Neural cell (in vitro differentiated cells): ENCODE measurements at regions not wholly inside any gene's neighbourhood (a gene's known extent, or its start where the extent isn't known, plus 50 kb on each side); places are given as distances from the start of the nearest gene placed in this dataset.

Experiments used
- H2AFZ ChIP-seq: fragments of 200-600, 300-800 bp; sonication (generic), shearing (Covaris generic); 2 replicates; pipeline ENCODE4 v1.6.0; 2014; ENCODE audit warnings: low read depth, mild to moderate bottlenecking, antibody characterized with exemption, low read length, moderate library complexity
- H3F3A ChIP-seq: fragments of 200-600 bp; shearing (Covaris generic); 2 replicates; pipeline ENCODE4 v1.6.1; 2016; ENCODE audit warnings: mild to moderate bottlenecking, moderate library complexity, mixed read lengths, antibody characterized with exemption, low read length; ENCODE audit not compliant: insufficient read depth, poor library complexity, severe bottlenecking
- H3K27ac ChIP-seq: fragments of 200-600, 300-800 bp; sonication (generic), shearing (Covaris generic); 2 replicates; pipeline ENCODE4 v1.5.1; 2014; ENCODE audit warnings: mild to moderate bottlenecking, low read length, moderate library complexity
- H3K27me3 ChIP-seq: fragments of 300-800, 200-600 bp; sonication (generic), shearing (Covaris generic); 2 replicates; pipeline ENCODE4 v1.6.0; 2014; ENCODE audit warnings: mild to moderate bottlenecking, low read depth, low read length, moderate library complexity; ENCODE audit not compliant: insufficient read depth
- H3K36me3 ChIP-seq: fragments of 300-800, 200-600 bp; sonication (generic), shearing (Covaris generic); 2 replicates; pipeline ENCODE4 v1.5.1; 2014; ENCODE audit warnings: mild to moderate bottlenecking, antibody characterized with exemption, low read length, moderate library complexity; ENCODE audit not compliant: insufficient read depth
- H3K4me2 ChIP-seq: fragments of 300-800, 200-600 bp; sonication (generic), shearing (Covaris generic); 2 replicates; pipeline ENCODE4 v1.6.0; 2014; ENCODE audit warnings: mild to moderate bottlenecking, low read length
- H3K4me3 ChIP-seq: fragments of 300-800, 200-600 bp; sonication (generic), shearing (Covaris generic); 2 replicates; pipeline ENCODE4 v1.5.1; 2014; ENCODE audit warnings: mild to moderate bottlenecking, low read length, moderate library complexity
- H3K79me2 ChIP-seq: fragments of 200-600 bp; shearing (Covaris generic); replicated peaks from 2 replicates; pipeline ENCODE4 v1.6.0; 2014; ENCODE audit warnings: mild to moderate bottlenecking, low read length, moderate library complexity; ENCODE audit not compliant: insufficient read depth
- H3K9ac ChIP-seq: fragments of 300-800, 200-600 bp; sonication (generic), shearing (Covaris generic); 2 replicates; pipeline ENCODE4 v1.6.1; 2016; ENCODE audit warnings: mild to moderate bottlenecking, low read length, mixed read lengths
- H3K9me2 ChIP-seq: fragments of 200-600 bp; shearing (Covaris generic); 2 replicates; pipeline ENCODE4 v1.6.1; 2016; ENCODE audit warnings: mild to moderate bottlenecking, low read length, mixed read lengths; ENCODE audit not compliant: insufficient read depth
- H3K9me3 ChIP-seq: fragments of 200-600, 300-800 bp; sonication (generic), shearing (Covaris generic); 2 replicates; pipeline ENCODE4 v1.6.1; 2016; ENCODE audit warnings: mild to moderate bottlenecking, mixed run types, low read length, moderate library complexity, mixed read lengths
- H4K20me1 ChIP-seq: fragments of 200-600 bp; shearing (Covaris generic); 2 replicates; pipeline ENCODE4 v1.6.1; 2016; ENCODE audit warnings: mild to moderate bottlenecking, mixed run types; ENCODE audit not compliant: insufficient read depth
- EP300 ChIP-seq: fragments of 450-650 bp; conservative IDR thresholded peaks from 2 replicates; pipeline ENCODE4 v1.6.1; 2014; ENCODE audit warnings: antibody characterized with exemption, mild to moderate bottlenecking, moderate library complexity; ENCODE audit not compliant: poor library complexity, severe bottlenecking
- EZH2 ChIP-seq: fragments of 200-600, 300-800 bp; shearing (Covaris generic), sonication (generic); IDR thresholded peaks from 2 replicates; pipeline ENCODE4 v1.6.1; 2014; ENCODE audit warnings: antibody characterized with exemption, low read length, borderline replicate concordance, mild to moderate bottlenecking; ENCODE audit not compliant: insufficient read depth, poor library complexity, severe bottlenecking
- MXI1 ChIP-seq: fragments of 450-650 bp; conservative IDR thresholded peaks from 2 replicates; pipeline ENCODE4 v1.6.1; 2014; ENCODE audit warnings: antibody characterized with exemption, mild to moderate bottlenecking; ENCODE audit not compliant: poor library complexity, severe bottlenecking
- POLR2AphosphoS5 ChIP-seq: IDR thresholded peaks from 2 replicates; pipeline ENCODE4 v1.6.1; 2012
- RAD21 ChIP-seq: fragments of 450-650 bp; conservative IDR thresholded peaks from 2 replicates; pipeline ENCODE4 v1.6.1; 2014; ENCODE audit warnings: antibody characterized with exemption, mild to moderate bottlenecking, moderate library complexity
- SMC3 ChIP-seq: fragments of 450-650 bp; conservative IDR thresholded peaks from 2 replicates; pipeline ENCODE4 v1.6.1; 2014; ENCODE audit warnings: antibody characterized with exemption, mild to moderate bottlenecking, moderate library complexity; ENCODE audit not compliant: poor library complexity
- TAF1 ChIP-seq: IDR thresholded peaks from 2 replicates; pipeline ENCODE4 v1.6.1; 2012; ENCODE audit warnings: low read depth
- TF ChIP-seq, protein P1 (sequence below): fragments of 450-650 bp; IDR thresholded peaks from 2 replicates; pipeline ENCODE4 v1.5.1; 2014; ENCODE audit warnings: antibody characterized with exemption, mild to moderate bottlenecking, moderate library complexity; ENCODE audit not compliant: poor library complexity, severe bottlenecking
- TF ChIP-seq, protein P2 (sequence below): IDR thresholded peaks from 2 replicates; pipeline ENCODE4 v1.6.1; 2012; ENCODE audit warnings: borderline replicate concordance

DNA sequence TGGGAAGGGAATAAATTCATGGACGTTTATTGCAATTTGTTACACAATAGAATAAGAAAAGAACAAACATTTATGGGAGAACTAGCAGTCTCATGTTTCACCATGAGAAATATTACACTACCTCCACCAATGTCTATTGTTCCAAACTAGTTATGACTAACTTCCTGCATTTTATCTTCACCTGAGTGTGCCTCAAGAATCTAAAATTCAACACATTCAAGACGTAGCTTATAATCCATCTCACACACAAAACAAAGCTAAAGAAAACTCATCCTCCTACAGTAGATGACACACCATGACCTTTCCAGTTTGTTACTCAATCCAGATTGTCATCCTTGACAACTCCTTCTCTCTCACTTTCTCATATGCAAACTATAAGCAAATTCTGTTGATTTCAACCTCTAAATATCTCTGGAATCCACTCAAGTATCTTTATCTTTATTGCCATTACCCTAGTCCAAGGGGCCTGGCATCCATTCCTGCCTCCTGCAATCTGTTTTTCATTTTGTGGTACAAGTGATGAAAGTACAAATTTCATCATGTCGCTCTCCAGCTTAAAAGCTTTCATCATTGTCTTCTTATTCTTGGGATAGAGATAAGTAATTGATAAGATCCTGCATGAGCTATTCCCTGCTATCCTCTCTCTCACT, 229.9 kb downstream of the NR2F2 start:
- Histone ChIP-seq H3K9me2 (no peaks in the 10 kb centered on the region), H3K9me3 (no peaks in the 10 kb centered on the region), H3K79me2 (no peaks in the 10 kb centered on the region), H4K20me1 (no peaks in the 10 kb centered on the region), H3K4me2 (no peak overlapping the region), H3K27me3 (no peaks in the 10 kb centered on the region), H3K27ac (no peak overlapping the region), H3K36me3 (no peaks in the 10 kb centered on the region), H3F3A (no peaks in the 10 kb centered on the region), H3K4me3 (no peak overlapping the region), H3K9ac (no peak overlapping the region), H2AFZ (no peak overlapping the region)
- TF ChIP-seq, protein P1, sequence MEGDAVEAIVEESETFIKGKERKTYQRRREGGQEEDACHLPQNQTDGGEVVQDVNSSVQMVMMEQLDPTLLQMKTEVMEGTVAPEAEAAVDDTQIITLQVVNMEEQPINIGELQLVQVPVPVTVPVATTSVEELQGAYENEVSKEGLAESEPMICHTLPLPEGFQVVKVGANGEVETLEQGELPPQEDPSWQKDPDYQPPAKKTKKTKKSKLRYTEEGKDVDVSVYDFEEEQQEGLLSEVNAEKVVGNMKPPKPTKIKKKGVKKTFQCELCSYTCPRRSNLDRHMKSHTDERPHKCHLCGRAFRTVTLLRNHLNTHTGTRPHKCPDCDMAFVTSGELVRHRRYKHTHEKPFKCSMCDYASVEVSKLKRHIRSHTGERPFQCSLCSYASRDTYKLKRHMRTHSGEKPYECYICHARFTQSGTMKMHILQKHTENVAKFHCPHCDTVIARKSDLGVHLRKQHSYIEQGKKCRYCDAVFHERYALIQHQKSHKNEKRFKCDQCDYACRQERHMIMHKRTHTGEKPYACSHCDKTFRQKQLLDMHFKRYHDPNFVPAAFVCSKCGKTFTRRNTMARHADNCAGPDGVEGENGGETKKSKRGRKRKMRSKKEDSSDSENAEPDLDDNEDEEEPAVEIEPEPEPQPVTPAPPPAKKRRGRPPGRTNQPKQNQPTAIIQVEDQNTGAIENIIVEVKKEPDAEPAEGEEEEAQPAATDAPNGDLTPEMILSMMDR, result no peak
- no peak for TF ChIP-seq EZH2
- no peak for TF ChIP-seq RAD21
- TF ChIP-seq POLR2AphosphoS5, result no peak
- TF ChIP-seq, protein P2, sequence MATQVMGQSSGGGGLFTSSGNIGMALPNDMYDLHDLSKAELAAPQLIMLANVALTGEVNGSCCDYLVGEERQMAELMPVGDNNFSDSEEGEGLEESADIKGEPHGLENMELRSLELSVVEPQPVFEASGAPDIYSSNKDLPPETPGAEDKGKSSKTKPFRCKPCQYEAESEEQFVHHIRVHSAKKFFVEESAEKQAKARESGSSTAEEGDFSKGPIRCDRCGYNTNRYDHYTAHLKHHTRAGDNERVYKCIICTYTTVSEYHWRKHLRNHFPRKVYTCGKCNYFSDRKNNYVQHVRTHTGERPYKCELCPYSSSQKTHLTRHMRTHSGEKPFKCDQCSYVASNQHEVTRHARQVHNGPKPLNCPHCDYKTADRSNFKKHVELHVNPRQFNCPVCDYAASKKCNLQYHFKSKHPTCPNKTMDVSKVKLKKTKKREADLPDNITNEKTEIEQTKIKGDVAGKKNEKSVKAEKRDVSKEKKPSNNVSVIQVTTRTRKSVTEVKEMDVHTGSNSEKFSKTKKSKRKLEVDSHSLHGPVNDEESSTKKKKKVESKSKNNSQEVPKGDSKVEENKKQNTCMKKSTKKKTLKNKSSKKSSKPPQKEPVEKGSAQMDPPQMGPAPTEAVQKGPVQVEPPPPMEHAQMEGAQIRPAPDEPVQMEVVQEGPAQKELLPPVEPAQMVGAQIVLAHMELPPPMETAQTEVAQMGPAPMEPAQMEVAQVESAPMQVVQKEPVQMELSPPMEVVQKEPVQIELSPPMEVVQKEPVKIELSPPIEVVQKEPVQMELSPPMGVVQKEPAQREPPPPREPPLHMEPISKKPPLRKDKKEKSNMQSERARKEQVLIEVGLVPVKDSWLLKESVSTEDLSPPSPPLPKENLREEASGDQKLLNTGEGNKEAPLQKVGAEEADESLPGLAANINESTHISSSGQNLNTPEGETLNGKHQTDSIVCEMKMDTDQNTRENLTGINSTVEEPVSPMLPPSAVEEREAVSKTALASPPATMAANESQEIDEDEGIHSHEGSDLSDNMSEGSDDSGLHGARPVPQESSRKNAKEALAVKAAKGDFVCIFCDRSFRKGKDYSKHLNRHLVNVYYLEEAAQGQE, result no peak
- TF ChIP-seq EP300, result no peak
- no peak for TF ChIP-seq SMC3
- TF ChIP-seq MXI1, result no peak
- TF ChIP-seq TAF1, result no peak

- Histone ChIP-seq H3K4me2 (no peak overlapping the region), H3K9ac (no peak overlapping the region), H3K9me2 (no peaks in the 10 kb centered on the region), H3F3A (no peaks in the 10 kb centered on the region), H3K4me3 (no peak overlapping the region), H3K9me3 (no peaks in the 10 kb centered on the region), H3K36me3 (no peaks in the 10 kb centered on the region), H3K79me2 (no peaks in the 10 kb centered on the region), H3K27ac (no peak overlapping the region), H2AFZ (no peak overlapping the region), H4K20me1 (no peaks in the 10 kb centered on the region), H3K27me3 (no peaks in the 10 kb centered on the region)
- TF ChIP-seq TAF1 (no peak), EZH2 (no peak), SMC3 (no peak)
- TF ChIP-seq, protein P1, result no peak
Observed at GRCh38 chr15:96561593-96561992, 231.1 kb downstream of the NR2F2 start.
